ENCODE measurements at regions not wholly inside any gene's neighbourhood (a gene's known extent, or its start where the extent isn't known, plus 50 kb on each side); places are given as distances from the start of the nearest gene placed in this dataset.

DNA sequence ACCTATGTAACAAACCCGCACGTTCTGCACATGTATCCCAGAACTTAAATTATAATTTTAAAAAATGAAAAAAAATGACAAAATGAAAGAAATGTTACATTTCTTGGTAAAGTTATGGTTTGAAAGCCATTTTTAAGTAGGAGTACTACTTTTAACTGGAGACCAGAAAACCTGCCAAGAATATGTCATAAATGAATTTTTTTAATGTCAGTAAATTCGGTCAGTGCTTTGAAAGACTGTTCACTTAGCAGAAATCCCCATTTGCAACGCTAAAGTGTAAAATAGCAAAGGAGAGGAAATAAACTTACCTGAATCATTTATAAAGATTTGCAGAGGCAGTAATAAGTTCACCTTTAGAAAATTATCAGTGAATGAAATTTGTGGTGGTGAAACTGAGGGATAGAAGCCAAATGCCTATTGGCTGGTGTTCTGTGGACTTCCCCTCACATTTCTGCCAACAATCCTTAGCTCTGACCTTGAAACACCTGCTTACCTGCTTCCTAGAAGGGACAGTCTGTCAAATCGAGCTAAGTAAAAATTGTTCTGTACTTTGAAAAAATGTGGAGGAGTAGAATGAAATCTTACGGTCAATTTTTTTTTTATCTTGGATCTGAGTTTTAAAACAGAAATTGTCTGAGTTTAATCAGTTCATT lies 714.2 kb downstream of the SLC6A15 start:
- WGBS (ENCODE audit: insufficient coverage): no CpG with 5 or more reads among the region's 6 CpGs
- TF ChIP-seq EZH2 (IDR thresholded peaks at IDR 0.05; ENCODE audit: borderline replicate concordance, insufficient read depth, low read depth, low read length, poor library complexity, severe bottlenecking): no peak
- TF ChIP-seq, protein P1, sequence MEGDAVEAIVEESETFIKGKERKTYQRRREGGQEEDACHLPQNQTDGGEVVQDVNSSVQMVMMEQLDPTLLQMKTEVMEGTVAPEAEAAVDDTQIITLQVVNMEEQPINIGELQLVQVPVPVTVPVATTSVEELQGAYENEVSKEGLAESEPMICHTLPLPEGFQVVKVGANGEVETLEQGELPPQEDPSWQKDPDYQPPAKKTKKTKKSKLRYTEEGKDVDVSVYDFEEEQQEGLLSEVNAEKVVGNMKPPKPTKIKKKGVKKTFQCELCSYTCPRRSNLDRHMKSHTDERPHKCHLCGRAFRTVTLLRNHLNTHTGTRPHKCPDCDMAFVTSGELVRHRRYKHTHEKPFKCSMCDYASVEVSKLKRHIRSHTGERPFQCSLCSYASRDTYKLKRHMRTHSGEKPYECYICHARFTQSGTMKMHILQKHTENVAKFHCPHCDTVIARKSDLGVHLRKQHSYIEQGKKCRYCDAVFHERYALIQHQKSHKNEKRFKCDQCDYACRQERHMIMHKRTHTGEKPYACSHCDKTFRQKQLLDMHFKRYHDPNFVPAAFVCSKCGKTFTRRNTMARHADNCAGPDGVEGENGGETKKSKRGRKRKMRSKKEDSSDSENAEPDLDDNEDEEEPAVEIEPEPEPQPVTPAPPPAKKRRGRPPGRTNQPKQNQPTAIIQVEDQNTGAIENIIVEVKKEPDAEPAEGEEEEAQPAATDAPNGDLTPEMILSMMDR (IDR thresholded peaks at IDR 0.05): no peak
- Mint-ChIP-seq H3K27ac (no peak overlapping the region), H3K27me3 (no peaks in the 10 kb centered on the region), H3K4me3 (no peak overlapping the region), H3K4me1 (no peaks in the 10 kb centered on the region), H3K9me3 (ENCODE audit: insufficient read depth) (peaks cover 2% of the 10 kb centered on the region)
- H3K36me3 ChIP-seq (replicated peaks in 1 of 2; ENCODE audit: control extremely low read depth in 1 of 2, control insufficient read depth in 1 of 2, extremely low read depth in 1 of 2, insufficient read depth in 2 of 2, low read length in 1 of 2): no peaks in the 10 kb centered on the region
- no peaks in the 10 kb centered on the region for H3K79me2 ChIP-seq (ENCODE audit: control insufficient read depth, insufficient read depth, low read length)
- intact Hi-C loops (cut with micrococcal nuclease): no loop called here
- no peaks in the 10 kb centered on the region for H4K20me1 ChIP-seq (ENCODE audit: control insufficient read depth, insufficient read depth, low read length, poor library complexity, severe bottlenecking)
- no peak overlapping the region for H2AFZ ChIP-seq (ENCODE audit: insufficient read depth, low read depth, low read length, poor library complexity, severe bottlenecking)
- H3K4me3 ChIP-seq (ENCODE audit: control extremely low read depth in 1 of 5, extremely low read depth in 1 of 5, insufficient read depth in 1 of 5, low read depth in 2 of 5, low read length in 4 of 5): no peak overlapping the region
- no peaks in the 10 kb centered on the region for H3K4me1 ChIP-seq (ENCODE audit: control insufficient read depth in 2 of 2, insufficient read depth in 2 of 2, low read length in 2 of 2)
- no peaks in the 10 kb centered on the region for H3K27me3 ChIP-seq (replicated peaks in 1 of 4; ENCODE audit: control extremely low read depth in 1 of 4, control insufficient read depth in 3 of 4, insufficient read depth in 4 of 4, low read length in 3 of 4)
- H3K27ac ChIP-seq (ENCODE audit: low read length in 2 of 2): no peak overlapping the region
- DNase-seq (no peak), ATAC-seq (ENCODE audit: low read depth) (no peak)
- peaks cover 0 to 4% (median 2%) of the 10 kb centered on the region in 3 donors for H3K9me3 ChIP-seq (ENCODE audit: control extremely low read depth in 1 of 3, control insufficient read depth in 2 of 3, insufficient read depth in 1 of 3, low read length in 2 of 3)
- H3K9ac ChIP-seq (ENCODE audit: low read length): no peak overlapping the region
- no peak overlapping the region for H3K4me2 ChIP-seq (replicated peaks; ENCODE audit: low read depth, low read length, poor library complexity, severe bottlenecking)
- POLR2A ChIA-PET: no interaction called here
- CTCF ChIA-PET: no interaction called here

DNA sequence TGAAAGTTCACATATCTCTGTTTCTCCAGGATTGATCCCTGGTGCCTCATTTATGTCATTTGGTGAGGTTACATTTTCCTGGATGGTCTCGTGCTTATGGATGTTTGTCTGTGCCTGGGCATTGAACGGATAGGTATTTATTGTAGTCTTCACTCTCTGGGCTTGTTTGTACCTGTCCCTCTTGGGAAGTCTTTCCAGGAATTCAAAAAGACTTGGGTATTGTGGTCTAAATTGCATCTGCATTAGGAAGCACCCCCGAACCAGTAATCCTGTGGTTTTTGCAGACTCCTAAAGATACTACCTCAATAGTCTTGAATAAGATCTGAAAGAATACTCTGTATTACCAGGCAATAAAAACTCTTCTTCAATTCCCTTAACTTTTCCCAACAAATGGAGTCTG lies 720.8 kb downstream of the SLC6A15 start:
- Mint-ChIP-seq H3K4me3 (no peak overlapping the region), H3K27me3 (no peaks in the 10 kb centered on the region), H3K27ac (no peak overlapping the region), H3K9me3 (ENCODE audit: insufficient read depth) (peaks cover 8% of the 10 kb centered on the region), H3K4me1 (no peaks in the 10 kb centered on the region)
- ChIA-PET POLR2A (no interaction called here), CTCF (no interaction called here)
- intact Hi-C loops (cut with micrococcal nuclease): no loop called here
- Histone ChIP-seq H3K9me3 (ENCODE audit: control extremely low read depth in 1 of 3, control insufficient read depth in 2 of 3, insufficient read depth in 1 of 3, low read length in 2 of 3) (peaks cover 2 to 8% (median 4%) of the 10 kb centered on the region in 3 donors), H3K27me3 (replicated peaks in 1 of 4; ENCODE audit: control extremely low read depth in 1 of 4, control insufficient read depth in 3 of 4, insufficient read depth in 4 of 4, low read length in 3 of 4) (no peaks in the 10 kb centered on the region), H3K9ac (ENCODE audit: low read length) (no peak overlapping the region), H4K20me1 (ENCODE audit: control insufficient read depth, insufficient read depth, low read length, poor library complexity, severe bottlenecking) (no peaks in the 10 kb centered on the region), H3K27ac (ENCODE audit: low read length in 2 of 2) (no peak overlapping the region), H3K4me3 (ENCODE audit: control extremely low read depth in 1 of 5, extremely low read depth in 1 of 5, insufficient read depth in 1 of 5, low read depth in 2 of 5, low read length in 4 of 5) (no peak overlapping the region), H3K79me2 (ENCODE audit: control insufficient read depth, insufficient read depth, low read length) (no peaks in the 10 kb centered on the region), H3K4me1 (ENCODE audit: control insufficient read depth in 2 of 2, insufficient read depth in 2 of 2, low read length in 2 of 2) (no peaks in the 10 kb centered on the region), H3K36me3 (replicated peaks in 1 of 2; ENCODE audit: control extremely low read depth in 1 of 2, control insufficient read depth in 1 of 2, extremely low read depth in 1 of 2, insufficient read depth in 2 of 2, low read length in 1 of 2) (no peaks in the 10 kb centered on the region), H2AFZ (ENCODE audit: insufficient read depth, low read depth, low read length, poor library complexity, severe bottlenecking) (no peak overlapping the region), H3K4me2 (replicated peaks; ENCODE audit: low read depth, low read length, poor library complexity, severe bottlenecking) (no peak overlapping the region)
- ATAC-seq (ENCODE audit: low read depth) (no peak), DNase-seq (no peak)
- WGBS (ENCODE audit: insufficient coverage): 75% methylated on average over 2 of the region's 3 CpGs
- TF ChIP-seq, protein P1 (IDR thresholded peaks at IDR 0.05): no peak
- no peak for TF ChIP-seq EZH2 (IDR thresholded peaks at IDR 0.05; ENCODE audit: borderline replicate concordance, insufficient read depth, low read depth, low read length, poor library complexity, severe bottlenecking)

Measured in B cell (primary cell).